ENCODE measurements at regions not wholly inside any gene's neighbourhood (a gene's known extent, or its start where the extent isn't known, plus 50 kb on each side); places are given as distances from the start of the nearest gene placed in this dataset.

DNA sequence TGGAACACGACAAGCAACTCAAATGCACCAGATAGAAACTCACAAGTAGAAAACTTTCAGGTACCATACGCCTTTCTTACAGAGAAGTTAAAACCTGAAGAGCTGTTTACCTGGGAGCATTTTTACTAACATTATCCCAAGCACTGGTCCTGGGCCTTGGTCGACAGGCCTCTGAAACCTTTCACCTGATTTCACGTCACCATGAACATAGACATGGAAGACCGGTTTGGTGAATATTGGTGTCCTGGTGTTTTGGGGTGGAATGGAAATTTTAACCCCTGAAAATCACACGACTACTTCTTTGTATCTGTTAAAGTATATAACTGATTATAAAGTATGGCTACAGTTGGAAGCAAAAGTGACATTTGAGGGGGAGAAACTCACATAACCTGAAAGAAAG is 176.6 kb upstream of the ARGLU1 start:
- H3K4me3 ChIP-seq = no peak overlapping the region
- no peak overlapping the region for H3K27ac ChIP-seq
- no peaks in the 10 kb centered on the region for H3K4me1 ChIP-seq
- DNase-seq (ENCODE audit: low spot score in 2 of 2) = no peak
- TF ChIP-seq POLR2A (IDR thresholded peaks at IDR 0.05) = no peak
- TF ChIP-seq POLR2AphosphoS5 (IDR thresholded peaks at IDR 0.05) = no peak
- TF ChIP-seq EP300 (IDR thresholded peaks at IDR 0.05) = no peak
- TF ChIP-seq, protein P1, sequence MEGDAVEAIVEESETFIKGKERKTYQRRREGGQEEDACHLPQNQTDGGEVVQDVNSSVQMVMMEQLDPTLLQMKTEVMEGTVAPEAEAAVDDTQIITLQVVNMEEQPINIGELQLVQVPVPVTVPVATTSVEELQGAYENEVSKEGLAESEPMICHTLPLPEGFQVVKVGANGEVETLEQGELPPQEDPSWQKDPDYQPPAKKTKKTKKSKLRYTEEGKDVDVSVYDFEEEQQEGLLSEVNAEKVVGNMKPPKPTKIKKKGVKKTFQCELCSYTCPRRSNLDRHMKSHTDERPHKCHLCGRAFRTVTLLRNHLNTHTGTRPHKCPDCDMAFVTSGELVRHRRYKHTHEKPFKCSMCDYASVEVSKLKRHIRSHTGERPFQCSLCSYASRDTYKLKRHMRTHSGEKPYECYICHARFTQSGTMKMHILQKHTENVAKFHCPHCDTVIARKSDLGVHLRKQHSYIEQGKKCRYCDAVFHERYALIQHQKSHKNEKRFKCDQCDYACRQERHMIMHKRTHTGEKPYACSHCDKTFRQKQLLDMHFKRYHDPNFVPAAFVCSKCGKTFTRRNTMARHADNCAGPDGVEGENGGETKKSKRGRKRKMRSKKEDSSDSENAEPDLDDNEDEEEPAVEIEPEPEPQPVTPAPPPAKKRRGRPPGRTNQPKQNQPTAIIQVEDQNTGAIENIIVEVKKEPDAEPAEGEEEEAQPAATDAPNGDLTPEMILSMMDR (IDR thresholded peaks at IDR 0.05) = no peak
- 90% methylated on average over 6 of the region's 6 CpGs for WGBS
- H3K36me3 ChIP-seq = no peaks in the 10 kb centered on the region
- no peaks in the 10 kb centered on the region for H3K27me3 ChIP-seq
- H3K9me3 ChIP-seq = no peaks in the 10 kb centered on the region

- Histone ChIP-seq H3K9me3 (no peaks in the 10 kb centered on the region), H3K27ac (no peak overlapping the region), H3K4me3 (no peak overlapping the region), H3K36me3 (no peaks in the 10 kb centered on the region), H3K4me1 (no peaks in the 10 kb centered on the region), H3K27me3 (no peaks in the 10 kb centered on the region)
- TF ChIP-seq EP300 (IDR thresholded peaks at IDR 0.05) (no peak), POLR2A (IDR thresholded peaks at IDR 0.05) (no peak), POLR2AphosphoS5 (IDR thresholded peaks at IDR 0.05) (no peak)
- TF ChIP-seq, protein P1 (IDR thresholded peaks at IDR 0.05) = no peak
- 82% methylated on average over 10 of the region's 10 CpGs for WGBS
- no peak for DNase-seq (ENCODE audit: low spot score in 2 of 2)
Measured at GRCh38 chr13:106738186-106738678, 170.3 kb upstream of the ARGLU1 start.

- Histone ChIP-seq H3K36me3 (no peaks in the 10 kb centered on the region), H3K27ac (no peak overlapping the region), H3K9me3 (no peaks in the 10 kb centered on the region), H3K4me3 (no peak overlapping the region), H3K27me3 (no peaks in the 10 kb centered on the region), H3K4me1 (no peaks in the 10 kb centered on the region)
- WGBS = 96% methylated on average over 12 of the region's 12 CpGs
- TF ChIP-seq, protein P1 (IDR thresholded peaks at IDR 0.05) = no peak
- no peak for TF ChIP-seq POLR2AphosphoS5 (IDR thresholded peaks at IDR 0.05)
- TF ChIP-seq POLR2A (IDR thresholded peaks at IDR 0.05) = no peak
- no peak for TF ChIP-seq EP300 (IDR thresholded peaks at IDR 0.05)
- DNase-seq (ENCODE audit: low spot score in 2 of 2) = no peak
Measured at GRCh38 chr13:106736941-106737340, 169.0 kb upstream of the ARGLU1 start.

- Histone ChIP-seq H3K27me3 (no peaks in the 10 kb centered on the region), H3K27ac (no peak overlapping the region), H3K4me3 (no peak overlapping the region), H3K9me3 (no peaks in the 10 kb centered on the region), H3K4me1 (no peaks in the 10 kb centered on the region), H3K36me3 (no peaks in the 10 kb centered on the region)
- 82% methylated on average over 6 of the region's 6 CpGs for WGBS
- TF ChIP-seq EP300 (IDR thresholded peaks at IDR 0.05) = no peak
- TF ChIP-seq, protein P1 (IDR thresholded peaks at IDR 0.05) = no peak
- TF ChIP-seq POLR2A (IDR thresholded peaks at IDR 0.05) = no peak
- no peak for DNase-seq (ENCODE audit: low spot score in 2 of 2)
Measured at GRCh38 chr13:106734198-106734597, 166.3 kb upstream of the ARGLU1 start.

DNA sequence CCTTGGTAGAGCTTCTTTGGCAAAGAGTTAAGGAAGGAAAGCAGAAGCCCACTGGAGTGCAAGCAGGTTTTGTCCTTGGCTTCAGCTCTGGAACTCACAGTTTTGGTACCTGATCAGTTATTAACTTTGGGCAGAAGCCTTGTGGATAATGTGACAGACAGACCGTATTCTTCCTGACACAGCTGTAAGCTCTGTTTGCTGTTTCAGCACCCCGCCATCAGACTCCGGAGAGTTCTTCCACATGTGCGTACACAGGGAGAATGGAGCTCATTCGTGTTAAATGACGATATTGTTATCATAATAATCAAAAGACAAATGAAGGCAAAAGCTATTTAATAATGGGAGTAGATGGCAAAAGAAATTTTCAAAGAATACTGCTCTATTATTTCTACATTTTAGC is 155.1 kb upstream of the ARGLU1 start:
- Histone ChIP-seq H3K27ac (no peak overlapping the region), H3K4me3 (no peak overlapping the region), H3K4me1 (no peaks in the 10 kb centered on the region), H3K36me3 (no peaks in the 10 kb centered on the region), H3K9me3 (no peaks in the 10 kb centered on the region), H3K27me3 (no peaks in the 10 kb centered on the region)
- 79% methylated on average over 6 of the region's 6 CpGs for WGBS
- TF ChIP-seq POLR2A (IDR thresholded peaks at IDR 0.05) (no peak), EP300 (IDR thresholded peaks at IDR 0.05) (no peak), POLR2AphosphoS5 (IDR thresholded peaks at IDR 0.05) (no peak)
- TF ChIP-seq, protein P1 (IDR thresholded peaks at IDR 0.05) = no peak
- DNase-seq (ENCODE audit: low spot score in 2 of 2) = no peak
